Stimulated activated CD8-positive, alpha-beta memory T cell treated with anti-CD3 and anti-CD28 coated beads, Interleukin-2, amount 100 ng/mL, for 1 hour (primary cell): ENCODE measurements at regions not wholly inside any gene's neighbourhood (a gene's known extent, or its start where the extent isn't known, plus 50 kb on each side); places are given as distances from the start of the nearest gene placed in this dataset.

Source experiments
- DNase-seq, 2 donors: peaks; one replicate each; pipeline ENCODE4 v3.0.0-alpha.2; 2020; ENCODE audit warnings: low read depth in 2 of 2

DNA sequence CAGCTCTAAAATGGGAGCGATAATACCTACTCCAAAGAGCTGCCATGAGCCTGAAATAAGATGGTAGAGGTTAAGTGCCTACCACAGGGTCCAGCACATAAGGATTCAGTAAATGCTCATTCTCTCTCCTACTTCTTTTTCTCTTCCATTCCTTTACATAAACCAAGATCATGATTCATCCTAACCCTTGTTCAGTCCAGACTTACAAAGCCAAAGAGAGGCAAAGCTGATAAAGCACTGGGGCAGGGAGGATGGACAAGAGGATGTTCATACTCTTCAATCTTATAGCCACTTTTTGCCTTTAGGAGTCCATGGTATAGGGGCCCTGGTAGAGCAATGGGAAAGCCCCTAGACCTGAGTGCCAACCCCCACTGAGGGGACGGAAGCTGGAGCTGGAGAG lies 75.6 kb upstream of the PKDCC start:
- DNase-seq = no peak

GRCh38 chr2:41972819-41973218 lies 75.0 kb upstream of the PKDCC start:
- DNase-seq = no peak

GRCh38 chr2:41973871-41974270 lies 74.0 kb upstream of the PKDCC start:
- DNase-seq = no peak

DNA sequence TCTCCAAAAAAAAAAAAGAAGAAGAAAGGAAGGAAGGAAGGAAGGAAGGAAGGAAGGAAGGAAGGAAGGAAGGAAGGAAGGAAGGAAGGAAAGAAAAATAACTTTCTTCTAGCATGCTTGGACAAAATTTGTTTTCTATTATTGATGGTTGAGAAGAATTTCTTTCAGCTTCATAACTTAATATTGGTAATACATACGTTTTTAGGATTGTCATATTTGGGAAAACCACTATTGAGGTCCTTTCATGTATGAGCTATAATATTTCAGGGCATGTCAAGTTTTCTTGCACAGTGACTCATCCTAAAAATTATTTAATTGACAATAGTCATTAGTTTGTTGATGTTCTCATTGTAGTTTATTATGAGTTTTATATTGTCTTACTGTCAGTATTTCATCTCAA lies 66.4 kb upstream of the PKDCC start:
- no peak for DNase-seq

DNA sequence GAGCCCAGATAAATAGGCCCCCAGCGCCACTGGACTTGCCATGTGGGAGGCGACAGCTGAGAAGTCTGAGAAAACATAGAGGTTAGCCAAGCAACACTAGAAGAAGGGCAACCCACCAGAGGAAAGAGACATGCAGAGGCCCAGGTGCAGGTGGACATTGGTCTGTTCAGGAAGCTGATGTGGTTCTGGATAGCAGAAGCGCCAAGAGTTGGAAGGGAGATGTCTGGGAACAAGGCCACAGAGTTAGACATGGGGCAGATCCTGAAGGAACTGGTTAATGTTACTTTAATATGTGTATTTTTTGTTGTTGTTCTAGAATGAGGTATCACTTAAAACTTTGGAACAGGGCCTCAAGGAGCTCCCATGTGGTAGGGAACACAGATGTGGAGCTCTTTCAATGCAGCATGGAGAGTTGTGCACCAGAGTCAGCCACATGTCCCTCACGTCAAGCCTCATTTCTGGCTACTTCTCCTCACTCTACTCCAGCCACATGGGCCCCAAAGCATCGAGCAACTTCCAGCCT lies 62.2 kb upstream of the PKDCC start:
- no peak for DNase-seq

- DNase-seq = no peak
Measured at GRCh38 chr2:41989501-41990180, 58.2 kb upstream of the PKDCC start.

DNA sequence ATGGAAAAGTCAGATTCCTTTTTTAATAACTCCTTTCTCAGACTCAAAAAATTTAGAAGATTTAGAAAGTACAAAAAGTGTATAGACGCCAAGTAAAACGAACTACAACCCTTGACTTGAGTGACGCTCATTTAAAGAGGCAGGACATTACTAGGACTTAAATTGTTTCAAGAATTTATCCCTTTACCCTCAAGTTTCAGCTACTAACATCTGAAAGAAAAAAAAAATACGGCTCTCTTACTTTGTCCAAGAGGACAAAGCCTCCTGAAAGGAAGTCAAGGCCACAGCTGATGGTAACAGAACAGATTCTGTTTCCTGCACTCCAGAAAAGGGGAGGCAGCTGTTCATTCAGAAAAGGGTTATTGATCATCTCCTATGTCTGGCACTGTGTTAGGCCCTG lies 57.6 kb upstream of the PKDCC start:
- no peak for DNase-seq

GRCh38 chr2:41990688-41991087 lies 57.1 kb upstream of the PKDCC start:
- DNase-seq = no peak

DNA sequence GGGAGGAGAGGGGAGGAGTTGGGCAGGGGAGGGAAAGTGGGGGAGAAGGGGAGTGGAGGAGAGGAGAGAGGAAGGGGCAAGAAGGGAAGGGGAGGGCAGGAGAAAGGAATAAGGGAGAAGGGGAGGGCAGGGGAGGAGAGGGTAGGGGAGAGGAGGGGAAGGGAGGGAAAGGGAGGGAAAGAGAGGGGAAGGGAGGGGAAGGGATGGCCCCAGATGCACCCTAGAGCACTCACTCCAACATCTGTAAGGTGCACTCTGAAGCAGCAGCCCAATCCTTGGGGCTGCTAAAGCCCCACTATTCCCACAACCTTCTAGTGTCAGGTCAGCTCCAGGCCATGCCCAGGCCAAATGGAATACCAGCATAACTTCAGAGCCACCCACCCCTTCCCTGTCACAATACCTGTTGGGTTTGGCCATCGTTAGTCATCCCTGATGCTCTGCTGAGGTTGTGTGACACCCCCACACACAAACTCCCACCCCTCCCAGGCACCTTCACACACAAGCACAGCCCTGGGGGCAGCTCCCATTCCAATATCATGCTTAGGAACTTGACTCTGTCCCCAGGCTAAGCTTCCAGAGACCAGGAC lies 55.7 kb upstream of the PKDCC start:
- DNase-seq = no peak

- no peak for DNase-seq
Measured at GRCh38 chr2:41992671-41993434, 55.0 kb upstream of the PKDCC start.

DNA sequence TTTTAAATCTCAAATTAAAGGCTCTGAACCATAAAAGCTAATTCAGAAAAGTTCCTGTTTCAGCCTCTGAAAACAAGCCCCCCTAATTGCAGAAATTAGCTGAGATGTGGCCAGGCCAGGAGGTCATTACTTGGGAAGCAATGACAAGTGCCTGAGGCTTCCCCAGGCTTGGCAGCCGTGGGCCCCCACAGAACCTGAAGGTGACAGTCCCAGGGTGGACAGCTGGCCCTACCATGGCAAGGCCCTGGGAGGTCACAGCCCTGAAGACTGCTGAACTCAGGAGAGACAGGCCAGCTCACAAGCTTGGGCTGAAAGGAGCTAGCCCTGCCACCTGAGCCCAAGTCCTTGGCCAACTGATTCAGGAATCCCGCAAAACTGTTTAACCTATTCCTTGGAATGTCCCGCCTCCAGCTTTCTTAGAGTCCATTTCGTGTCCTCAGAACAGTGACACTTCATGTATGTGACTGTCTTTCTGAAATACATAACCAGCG lies 54.3 kb upstream of the PKDCC start:
- no peak for DNase-seq

GRCh38 chr2:41994233-41994637 lies 53.6 kb upstream of the PKDCC start:
- DNase-seq = no peak

DNA sequence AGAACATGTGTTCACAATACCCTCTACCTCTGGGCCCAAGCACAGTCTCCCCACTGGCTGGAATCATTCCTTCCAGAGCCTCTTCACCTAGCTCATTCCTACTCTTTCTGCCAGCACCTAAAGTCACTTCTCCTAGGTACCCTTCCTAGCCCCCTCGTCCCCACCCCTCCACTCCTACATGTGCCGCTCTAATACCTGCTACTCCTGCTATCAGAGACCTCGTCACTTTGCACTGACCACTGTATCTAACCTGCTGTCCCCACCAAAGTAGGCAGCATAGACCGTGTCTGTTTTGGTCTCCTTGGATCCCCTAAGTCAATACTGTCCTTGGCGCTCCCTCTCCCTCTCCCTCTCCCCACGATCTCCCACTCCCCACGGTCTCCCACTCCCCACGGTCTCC lies 53.2 kb upstream of the PKDCC start:
- DNase-seq = no peak

DNA sequence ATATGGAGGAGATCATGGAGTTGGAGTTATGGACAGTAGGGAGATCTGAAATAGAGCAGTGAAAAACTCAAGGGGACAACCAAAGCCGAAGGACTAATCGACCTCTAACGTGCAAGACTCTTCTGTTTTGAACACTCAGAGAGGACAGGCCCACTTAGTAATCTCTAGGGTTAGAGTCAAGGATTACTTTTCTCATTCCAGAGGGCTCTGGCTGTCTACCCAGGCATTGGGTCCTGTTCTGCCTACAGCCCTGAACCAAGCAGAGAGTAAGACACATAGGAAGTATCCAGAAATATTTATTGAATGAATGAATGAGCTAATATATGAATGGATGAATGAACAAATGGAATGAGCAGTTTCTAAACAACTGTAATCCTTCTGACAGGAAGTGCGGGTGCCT lies 50.3 kb upstream of the PKDCC start:
- no peak for DNase-seq
